Keratinocyte (primary cell): ENCODE measurements at regions not wholly inside any gene's neighbourhood (a gene's known extent, or its start where the extent isn't known, plus 50 kb on each side); places are given as distances from the start of the nearest gene placed in this dataset.

ENCODE experiments used
- DNase-seq: peaks from one replicate; pipeline ENCODE4 v3.0.0-alpha.2; 2011; ENCODE audit warnings: low read depth, missing footprints, low spot score
- FAIRE-seq: peaks from 2 replicates; lab custom pipeline; 2011; peaks lifted over from hg19 to GRCh38; lab: Jason Lieb, UNC
- H2AFZ ChIP-seq: 2 replicates; pipeline ENCODE4 v1.6.0; 2012; ENCODE audit warnings: low read length, control low read depth, inconsistent platforms; ENCODE audit not compliant: control insufficient read depth
- H3K27ac ChIP-seq: 2 replicates; pipeline ENCODE4 v1.5.1; 2011; ENCODE audit warnings: low read length; ENCODE audit not compliant: control insufficient read depth, insufficient read depth
- H3K27me3 ChIP-seq: 3 replicates; pipeline ENCODE4 v1.6.0; 2011; ENCODE audit warnings: low read length; ENCODE audit not compliant: control insufficient read depth, insufficient read depth; ENCODE audit errors: extremely low read depth
- H3K36me3 ChIP-seq, 2 experiments: 2 replicates in 1 of 2; 3 replicates in 1 of 2; pipeline ENCODE4 v1.5.1; 2011; ENCODE audit warnings: low read length in 2 of 2, mild to moderate bottlenecking in 1 of 2; ENCODE audit not compliant: control insufficient read depth in 2 of 2, insufficient read depth in 2 of 2; ENCODE audit errors: extremely low read depth in 1 of 2
- H3K4me1 ChIP-seq: 3 replicates; pipeline ENCODE4 v1.5.1; 2011; ENCODE audit warnings: low read length; ENCODE audit not compliant: control insufficient read depth, insufficient read depth; ENCODE audit errors: extremely low read depth
- H3K4me2 ChIP-seq: 3 replicates; pipeline ENCODE4 v1.6.0; 2011; ENCODE audit warnings: low read depth, low read length; ENCODE audit not compliant: control insufficient read depth, insufficient read depth; ENCODE audit errors: extremely low read depth
- H3K4me3 ChIP-seq, 3 experiments: fragments of 200-600 bp in 1 of 3; sonication (generic) in 1 of 3; 2 replicates in 2 of 3; 3 replicates in 1 of 3; pipeline ENCODE4 v1.5.1; 2011 to 2016; ENCODE audit warnings: low read length in 3 of 3, mild to moderate bottlenecking in 3 of 3, control low read depth in 2 of 3, inconsistent platforms in 1 of 3, low read depth in 1 of 3, mixed read lengths in 1 of 3, mixed run types in 1 of 3, moderate library complexity in 1 of 3; ENCODE audit not compliant: control insufficient read depth in 2 of 3, insufficient read depth in 2 of 3; ENCODE audit errors: extremely low read depth in 1 of 3
- H3K79me2 ChIP-seq: 2 replicates; pipeline ENCODE4 v1.6.0; 2012; ENCODE audit warnings: low read length; ENCODE audit not compliant: control insufficient read depth, insufficient read depth
- H3K9ac ChIP-seq: 3 replicates; pipeline ENCODE4 v1.6.0; 2011; ENCODE audit warnings: low read length; ENCODE audit not compliant: control insufficient read depth, insufficient read depth; ENCODE audit errors: extremely low read depth
- H3K9me1 ChIP-seq: 3 replicates; pipeline ENCODE4 v1.6.0; 2011; ENCODE audit warnings: low read length; ENCODE audit not compliant: control insufficient read depth, insufficient read depth; ENCODE audit errors: extremely low read depth
- H3K9me3 ChIP-seq: 2 replicates; pipeline ENCODE4 v1.5.1; 2012; ENCODE audit warnings: low read depth, low read length; ENCODE audit not compliant: control insufficient read depth
- H4K20me1 ChIP-seq: 3 replicates; pipeline ENCODE4 v1.6.0; 2011; ENCODE audit warnings: low read length; ENCODE audit not compliant: control insufficient read depth, insufficient read depth; ENCODE audit errors: extremely low read depth
- CTCF ChIP-seq, 3 experiments: IDR thresholded peaks in 1 of 3; conservative IDR thresholded peaks in 1 of 3; optimal IDR thresholded peaks in 1 of 3; 2 replicates in 2 of 3; 3 replicates in 1 of 3; pipeline versions ENCODE3 to v1.5.1; 2011; ENCODE audit warnings: low read length in 3 of 3, mild to moderate bottlenecking in 3 of 3, moderate library complexity in 2 of 3, control low read depth in 1 of 3, inconsistent platforms in 1 of 3; ENCODE audit not compliant: insufficient read depth in 2 of 3; ENCODE audit errors: extremely low read depth in 1 of 3
- EZH2 ChIP-seq: IDR thresholded peaks from one replicate; pipeline ENCODE4 v1.6.1; 2012; ENCODE audit warnings: inconsistent platforms, mild to moderate bottlenecking, low read length, moderate library complexity
- dilution Hi-C: fragments of 300-500 bp; cut with MboI; formaldehyde crosslinking; loops from one replicate; pipeline ENCODE4 v1.7.0; 2020; ENCODE audit warnings: low sequenced_read_pairs; ENCODE audit not compliant: extremely low pct_ligation_motif_present

GRCh38 chr7:35494407-35494806 lies 200.5 kb downstream of the HERPUD2 start:
- H3K4me1 ChIP-seq, result no peaks in the 10 kb centered on the region
- H3K9ac ChIP-seq, result no peak overlapping the region
- dilution Hi-C loops, result no loop called here
- no peaks in the 10 kb centered on the region for H3K27me3 ChIP-seq
- no peaks in the 10 kb centered on the region for H3K79me2 ChIP-seq
- no peaks in the 10 kb centered on the region for H4K20me1 ChIP-seq
- TF ChIP-seq CTCF (optimal IDR thresholded peaks at IDR 0.05 in 1 of 3, IDR thresholded peaks at IDR 0.05 in 1 of 3, conservative IDR thresholded peaks at IDR 0.05 in 1 of 3; ENCODE audit: extremely low read depth in 1 of 3, insufficient read depth in 2 of 3, low read length in 3 of 3), result no peak
- no peak for TF ChIP-seq EZH2
- H3K4me3 ChIP-seq, result no peak overlapping the region
- no peak overlapping the region for H3K4me2 ChIP-seq
- H3K36me3 ChIP-seq, result no peaks in the 10 kb centered on the region
- no peaks in the 10 kb centered on the region for H3K9me1 ChIP-seq
- no peak overlapping the region for H3K27ac ChIP-seq
- FAIRE-seq, result no peak
- DNase-seq, result no peak
- H2AFZ ChIP-seq, result no peak overlapping the region
- H3K9me3 ChIP-seq, result no peaks in the 10 kb centered on the region

GRCh38 chr7:35492451-35493175 lies 202.3 kb downstream of the HERPUD2 start:
- no peaks in the 10 kb centered on the region for H3K79me2 ChIP-seq
- no peaks in the 10 kb centered on the region for H4K20me1 ChIP-seq
- no peak for FAIRE-seq
- no peaks in the 10 kb centered on the region for H3K4me1 ChIP-seq
- no peak overlapping the region for H3K4me2 ChIP-seq
- dilution Hi-C loops, result no loop called here
- no peaks in the 10 kb centered on the region for H3K9me1 ChIP-seq
- H3K36me3 ChIP-seq, result no peaks in the 10 kb centered on the region
- no peaks in the 10 kb centered on the region for H3K9me3 ChIP-seq
- H3K9ac ChIP-seq, result no peak overlapping the region
- no peak overlapping the region for H2AFZ ChIP-seq
- H3K27ac ChIP-seq, result no peak overlapping the region
- DNase-seq, result no peak
- no peaks in the 10 kb centered on the region for H3K27me3 ChIP-seq
- no peak overlapping the region for H3K4me3 ChIP-seq
- TF ChIP-seq EZH2, result no peak
- no peak for TF ChIP-seq CTCF (optimal IDR thresholded peaks at IDR 0.05 in 1 of 3, IDR thresholded peaks at IDR 0.05 in 1 of 3, conservative IDR thresholded peaks at IDR 0.05 in 1 of 3; ENCODE audit: extremely low read depth in 1 of 3, insufficient read depth in 2 of 3, low read length in 3 of 3)
